Activated CD4-positive, alpha-beta T cell treated with anti-CD3 and anti-CD28 coated beads for 48 hours (primary cell): ENCODE measurements at regions not wholly inside any gene's neighbourhood (a gene's known extent, or its start where the extent isn't known, plus 50 kb on each side); places are given as distances from the start of the nearest gene placed in this dataset.
"Not testable (repeated sequence)": the region's sequence is repeated elsewhere in the genome, so short reads cannot be mapped to it uniquely, and the experiment has no call there.

Experiments used
- DNase-seq: peaks from one replicate; pipeline ENCODE4 v3.0.0-alpha.2; 2020

GRCh38 chr14:105927096-105928060 is 401.0 kb downstream of the TMEM121 start:
- DNase-seq: no peak

GRCh38 chr14:105928171-105929111 is 402.1 kb downstream of the TMEM121 start:
- DNase-seq: not testable (repeated sequence)

- no peak for DNase-seq
Measured at GRCh38 chr14:105929327-105930081, 403.1 kb downstream of the TMEM121 start.

- DNase-seq: no peak
Measured at GRCh38 chr14:105930572-105930971, 404.2 kb downstream of the TMEM121 start.

- no peak for DNase-seq
Measured at GRCh38 chr14:105931808-105932483, 405.6 kb downstream of the TMEM121 start.

GRCh38 chr14:105933238-105933637 is 406.9 kb downstream of the TMEM121 start:
- DNase-seq: no peak

- no peak for DNase-seq
Measured at GRCh38 chr14:105935384-105935783, 409.0 kb downstream of the TMEM121 start.

- no peak for DNase-seq
Measured at GRCh38 chr14:105937253-105938054, 411.1 kb downstream of the TMEM121 start.

GRCh38 chr14:105938055-105938863 is 411.9 kb downstream of the TMEM121 start:
- DNase-seq: no peak

GRCh38 chr14:105938959-105939358 is 412.6 kb downstream of the TMEM121 start:
- no peak for DNase-seq

GRCh38 chr14:105939810-105940508 is 413.6 kb downstream of the TMEM121 start:
- no peak for DNase-seq

- no peak for DNase-seq
Measured at GRCh38 chr14:105940534-105941225, 414.3 kb downstream of the TMEM121 start.

GRCh38 chr14:105941226-105942166 is 415.1 kb downstream of the TMEM121 start:
- DNase-seq: no peak

- not testable (repeated sequence) for DNase-seq
Measured at GRCh38 chr14:105942725-105943124, 416.3 kb downstream of the TMEM121 start.

- DNase-seq: no peak
Measured at GRCh38 chr14:105943973-105944602, 417.7 kb downstream of the TMEM121 start.

- DNase-seq: peak; percentile 91
Measured at GRCh38 chr14:105944632-105945610, 418.5 kb downstream of the TMEM121 start.
